GM12878 (cell line): ENCODE measurements at regions not wholly inside any gene's neighbourhood (a gene's known extent, or its start where the extent isn't known, plus 50 kb on each side); places are given as distances from the start of the nearest gene placed in this dataset.

Experiments
- EZH2 ChIP-seq: IDR thresholded peaks from 2 replicates; pipeline ENCODE4 v1.6.1; 2012; ENCODE audit warnings: low read depth, mild to moderate bottlenecking, control low read depth, inconsistent platforms, low read length, borderline replicate concordance; ENCODE audit not compliant: control insufficient read depth
- FOXK2 ChIP-seq: fragments of 450-650 bp; IDR thresholded peaks from 2 replicates; pipeline ENCODE4 v1.6.1; 2017; ENCODE audit warnings: mild to moderate bottlenecking, moderate library complexity
- REST ChIP-seq: IDR thresholded peaks from 2 replicates; pipeline ENCODE4 v1.6.1; 2012; ENCODE audit warnings: mild to moderate bottlenecking, low read depth, low read length

DNA sequence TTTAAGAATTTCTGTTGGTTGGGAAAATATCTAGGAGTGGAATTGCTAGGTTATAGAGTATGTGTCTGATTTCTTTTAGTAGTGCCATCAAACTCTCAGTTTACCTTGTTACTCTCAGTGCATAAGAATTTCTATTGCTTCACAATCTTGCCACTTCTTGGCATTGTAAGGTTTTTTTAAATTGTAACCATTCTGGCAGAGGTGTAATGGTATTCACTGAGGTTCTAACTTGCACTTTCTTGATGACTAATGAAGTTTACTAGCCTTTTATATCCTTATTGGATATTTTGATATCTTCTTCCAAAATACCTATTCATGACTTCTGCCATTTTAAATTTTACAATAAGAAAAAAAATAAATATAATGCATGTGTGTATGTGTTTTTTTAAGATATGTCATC lies 478.0 kb downstream of the NAV3 start:
- TF ChIP-seq EZH2 = no peak
- no peak for TF ChIP-seq FOXK2
- no peak for TF ChIP-seq REST
